ENCODE measurements at regions not wholly inside any gene's neighbourhood (a gene's known extent, or its start where the extent isn't known, plus 50 kb on each side); places are given as distances from the start of the nearest gene placed in this dataset.

DNA sequence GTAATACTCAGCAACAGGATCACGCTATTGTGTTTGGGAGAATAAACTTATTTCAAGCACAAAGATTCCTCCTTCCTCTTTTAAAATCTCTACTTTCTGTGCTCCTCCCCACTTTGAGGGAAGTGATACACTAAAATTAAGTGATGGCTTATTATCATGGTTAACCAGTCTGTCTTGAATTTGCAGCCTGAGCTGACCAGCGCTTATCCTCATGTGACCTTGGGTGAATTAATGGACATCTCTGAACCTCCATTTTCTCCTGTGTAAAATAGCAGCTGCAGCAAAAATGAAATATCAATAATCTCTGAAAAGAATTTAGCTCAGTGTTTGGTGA is 222.6 kb downstream of the BCAS1 start:
- Histone ChIP-seq H2AFZ (replicated peaks) (peak overlapping the region; percentile 72), H3K4me1 (peaks cover 19% of the 10 kb centered on the region), H3K27ac (no peak overlapping the region), H3K9ac (no peak overlapping the region), H3F3A (ENCODE audit: low read depth) (peaks cover 6% of the 10 kb centered on the region), H3K4me2 (peak overlapping the region; percentile 37), H3K9me3 (ENCODE audit: low read depth) (no peaks in the 10 kb centered on the region), H3K4me3 (no peak overlapping the region), H3K79me2 (ENCODE audit: low read depth) (no peaks in the 10 kb centered on the region), H4K20me1 (ENCODE audit: low read depth) (no peaks in the 10 kb centered on the region), H3K27me3 (no peaks in the 10 kb centered on the region), H3K36me3 (no peaks in the 10 kb centered on the region)
- Mint-ChIP-seq H3K27me3 (ENCODE audit: insufficient read depth, low read depth) (peaks cover 2% of the 10 kb centered on the region), H3K4me3 (no peak overlapping the region), H3K9me3 (peaks cover under 1% of the 10 kb centered on the region), H3K36me3 (no peaks in the 10 kb centered on the region), H3K4me1 (no peaks in the 10 kb centered on the region), H3K27ac (no peak overlapping the region)
- no peak for DNase-seq (ENCODE audit: low spot score)
- TF ChIP-seq EZH2phosphoT487 (IDR thresholded peaks at IDR 0.05) (no peak), EZH2 (IDR thresholded peaks at IDR 0.05) (no peak)
- TF ChIP-seq, protein P1, sequence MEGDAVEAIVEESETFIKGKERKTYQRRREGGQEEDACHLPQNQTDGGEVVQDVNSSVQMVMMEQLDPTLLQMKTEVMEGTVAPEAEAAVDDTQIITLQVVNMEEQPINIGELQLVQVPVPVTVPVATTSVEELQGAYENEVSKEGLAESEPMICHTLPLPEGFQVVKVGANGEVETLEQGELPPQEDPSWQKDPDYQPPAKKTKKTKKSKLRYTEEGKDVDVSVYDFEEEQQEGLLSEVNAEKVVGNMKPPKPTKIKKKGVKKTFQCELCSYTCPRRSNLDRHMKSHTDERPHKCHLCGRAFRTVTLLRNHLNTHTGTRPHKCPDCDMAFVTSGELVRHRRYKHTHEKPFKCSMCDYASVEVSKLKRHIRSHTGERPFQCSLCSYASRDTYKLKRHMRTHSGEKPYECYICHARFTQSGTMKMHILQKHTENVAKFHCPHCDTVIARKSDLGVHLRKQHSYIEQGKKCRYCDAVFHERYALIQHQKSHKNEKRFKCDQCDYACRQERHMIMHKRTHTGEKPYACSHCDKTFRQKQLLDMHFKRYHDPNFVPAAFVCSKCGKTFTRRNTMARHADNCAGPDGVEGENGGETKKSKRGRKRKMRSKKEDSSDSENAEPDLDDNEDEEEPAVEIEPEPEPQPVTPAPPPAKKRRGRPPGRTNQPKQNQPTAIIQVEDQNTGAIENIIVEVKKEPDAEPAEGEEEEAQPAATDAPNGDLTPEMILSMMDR (IDR thresholded peaks at IDR 0.05) = no peak

DNA sequence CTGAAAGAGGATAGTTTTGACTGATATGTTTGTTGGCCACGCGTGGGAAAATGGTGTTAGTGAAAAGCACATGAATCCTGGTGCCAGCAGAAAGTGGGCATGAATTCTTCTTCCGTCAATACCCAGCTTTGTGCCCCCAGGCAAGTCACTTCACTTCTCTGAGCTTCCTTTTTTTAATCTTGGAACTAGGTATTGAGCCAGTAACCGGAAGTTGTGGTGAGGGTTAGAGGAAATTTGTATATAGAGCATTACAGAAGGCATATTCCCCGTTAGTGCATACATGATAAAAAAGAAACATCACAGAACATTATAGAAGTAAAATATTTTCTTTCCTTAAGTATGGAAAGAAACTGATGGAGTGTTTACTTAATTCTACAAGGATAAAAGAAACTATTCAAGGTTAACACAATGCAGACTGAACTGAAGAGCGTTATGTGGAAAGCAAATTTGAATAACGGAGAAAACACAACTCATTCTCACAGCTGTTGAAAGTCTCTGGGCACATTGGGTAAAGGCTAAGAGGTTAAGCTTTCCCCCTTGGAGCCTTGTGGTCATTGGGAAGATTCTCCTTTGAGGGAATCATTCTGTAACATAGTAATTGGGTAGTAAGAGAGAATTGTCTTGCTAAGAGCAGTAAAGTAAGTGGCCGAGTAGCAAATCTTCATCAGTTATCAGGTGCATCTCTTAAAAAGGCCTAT is 223.1 kb downstream of the BCAS1 start:
- H3K27ac ChIP-seq = no peak overlapping the region
- TF ChIP-seq, protein P1 (IDR thresholded peaks at IDR 0.05) = no peak
- no peak for TF ChIP-seq EZH2 (IDR thresholded peaks at IDR 0.05)
- TF ChIP-seq EZH2phosphoT487 (IDR thresholded peaks at IDR 0.05) = no peak
- Mint-ChIP-seq H3K36me3 (no peaks in the 10 kb centered on the region), H3K4me1 (no peaks in the 10 kb centered on the region), H3K9me3 (no peaks in the 10 kb centered on the region), H3K27me3 (ENCODE audit: insufficient read depth, low read depth) (no peaks in the 10 kb centered on the region), H3K4me3 (no peak overlapping the region), H3K27ac (no peak overlapping the region)
- H3K4me2 ChIP-seq = peak overlapping the region; percentile 37
- peak overlapping the region; percentile 72 for H2AFZ ChIP-seq (replicated peaks)
- no peaks in the 10 kb centered on the region for H3K27me3 ChIP-seq
- H4K20me1 ChIP-seq (ENCODE audit: low read depth) = no peaks in the 10 kb centered on the region
- H3K4me1 ChIP-seq = peaks cover 19% of the 10 kb centered on the region
- H3F3A ChIP-seq (ENCODE audit: low read depth) = peaks cover 6% of the 10 kb centered on the region
- DNase-seq (ENCODE audit: low spot score) = no peak
- H3K36me3 ChIP-seq = no peaks in the 10 kb centered on the region
- no peak overlapping the region for H3K9ac ChIP-seq
- H3K4me3 ChIP-seq = no peak overlapping the region
- no peaks in the 10 kb centered on the region for H3K79me2 ChIP-seq (ENCODE audit: low read depth)
- H3K9me3 ChIP-seq (ENCODE audit: low read depth) = no peaks in the 10 kb centered on the region

GRCh38 chr20:53846640-53847039 is 223.8 kb downstream of the BCAS1 start:
- H3K27me3 Mint-ChIP-seq (ENCODE audit: insufficient read depth, low read depth) = no peaks in the 10 kb centered on the region
- Histone ChIP-seq H4K20me1 (ENCODE audit: low read depth) (no peaks in the 10 kb centered on the region), H3K27ac (no peak overlapping the region), H3K9ac (no peak overlapping the region), H3K4me3 (no peak overlapping the region), H3K79me2 (ENCODE audit: low read depth) (no peaks in the 10 kb centered on the region), H3F3A (ENCODE audit: low read depth) (peaks cover 6% of the 10 kb centered on the region), H3K9me3 (ENCODE audit: low read depth) (no peaks in the 10 kb centered on the region), H3K36me3 (no peaks in the 10 kb centered on the region), H3K4me2 (no peak overlapping the region), H3K27me3 (no peaks in the 10 kb centered on the region), H2AFZ (replicated peaks) (no peak overlapping the region), H3K4me1 (peaks cover 19% of the 10 kb centered on the region)
- no peak overlapping the region for H3K27ac Mint-ChIP-seq
- DNase-seq (ENCODE audit: low spot score) = no peak
- no peak overlapping the region for H3K4me3 Mint-ChIP-seq
- TF ChIP-seq EZH2phosphoT487 (IDR thresholded peaks at IDR 0.05) (no peak), EZH2 (IDR thresholded peaks at IDR 0.05) (no peak)
- TF ChIP-seq, protein P1 (IDR thresholded peaks at IDR 0.05) = no peak
- H3K9me3 Mint-ChIP-seq = no peaks in the 10 kb centered on the region
- no peaks in the 10 kb centered on the region for H3K36me3 Mint-ChIP-seq
- no peaks in the 10 kb centered on the region for H3K4me1 Mint-ChIP-seq

All from neural progenitor cell (in vitro differentiated cells).